Neural cell (in vitro differentiated cells): ENCODE measurements at regions not wholly inside any gene's neighbourhood (a gene's known extent, or its start where the extent isn't known, plus 50 kb on each side); places are given as distances from the start of the nearest gene placed in this dataset.

Source experiments
- CTCF ChIP-seq: fragments of 450-650 bp; IDR thresholded peaks from 2 replicates; pipeline ENCODE4 v1.5.1; 2014; ENCODE audit warnings: antibody characterized with exemption, mild to moderate bottlenecking, moderate library complexity; ENCODE audit not compliant: poor library complexity, severe bottlenecking
- EP300 ChIP-seq: fragments of 450-650 bp; conservative IDR thresholded peaks from 2 replicates; pipeline ENCODE4 v1.6.1; 2014; ENCODE audit warnings: antibody characterized with exemption, mild to moderate bottlenecking, moderate library complexity; ENCODE audit not compliant: poor library complexity, severe bottlenecking
- EZH2 ChIP-seq: fragments of 200-600, 300-800 bp; shearing (Covaris generic), sonication (generic); IDR thresholded peaks from 2 replicates; pipeline ENCODE4 v1.6.1; 2014; ENCODE audit warnings: antibody characterized with exemption, low read length, borderline replicate concordance, mild to moderate bottlenecking; ENCODE audit not compliant: insufficient read depth, poor library complexity, severe bottlenecking
- MXI1 ChIP-seq: fragments of 450-650 bp; conservative IDR thresholded peaks from 2 replicates; pipeline ENCODE4 v1.6.1; 2014; ENCODE audit warnings: antibody characterized with exemption, mild to moderate bottlenecking; ENCODE audit not compliant: poor library complexity, severe bottlenecking
- POLR2AphosphoS5 ChIP-seq: IDR thresholded peaks from 2 replicates; pipeline ENCODE4 v1.6.1; 2012
- RAD21 ChIP-seq: fragments of 450-650 bp; conservative IDR thresholded peaks from 2 replicates; pipeline ENCODE4 v1.6.1; 2014; ENCODE audit warnings: antibody characterized with exemption, mild to moderate bottlenecking, moderate library complexity
- REST ChIP-seq: IDR thresholded peaks from 2 replicates; pipeline ENCODE4 v1.6.1; 2012; ENCODE audit warnings: borderline replicate concordance
- SMC3 ChIP-seq: fragments of 450-650 bp; conservative IDR thresholded peaks from 2 replicates; pipeline ENCODE4 v1.6.1; 2014; ENCODE audit warnings: antibody characterized with exemption, mild to moderate bottlenecking, moderate library complexity; ENCODE audit not compliant: poor library complexity
- TAF1 ChIP-seq: IDR thresholded peaks from 2 replicates; pipeline ENCODE4 v1.6.1; 2012; ENCODE audit warnings: low read depth

GRCh38 chr11:79609511-79609910, 168.7 kb upstream of the TENM4 start:
- TF ChIP-seq POLR2AphosphoS5 = no peak
- no peak for TF ChIP-seq CTCF
- TF ChIP-seq TAF1 = no peak
- TF ChIP-seq MXI1 = no peak
- TF ChIP-seq EZH2 = no peak
- no peak for TF ChIP-seq REST
- TF ChIP-seq EP300 = no peak
- TF ChIP-seq RAD21 = no peak
- no peak for TF ChIP-seq SMC3
